ENCODE measurements at regions not wholly inside any gene's neighbourhood (a gene's known extent, or its start where the extent isn't known, plus 50 kb on each side); places are given as distances from the start of the nearest gene placed in this dataset.

- TF ChIP-seq, protein P1, sequence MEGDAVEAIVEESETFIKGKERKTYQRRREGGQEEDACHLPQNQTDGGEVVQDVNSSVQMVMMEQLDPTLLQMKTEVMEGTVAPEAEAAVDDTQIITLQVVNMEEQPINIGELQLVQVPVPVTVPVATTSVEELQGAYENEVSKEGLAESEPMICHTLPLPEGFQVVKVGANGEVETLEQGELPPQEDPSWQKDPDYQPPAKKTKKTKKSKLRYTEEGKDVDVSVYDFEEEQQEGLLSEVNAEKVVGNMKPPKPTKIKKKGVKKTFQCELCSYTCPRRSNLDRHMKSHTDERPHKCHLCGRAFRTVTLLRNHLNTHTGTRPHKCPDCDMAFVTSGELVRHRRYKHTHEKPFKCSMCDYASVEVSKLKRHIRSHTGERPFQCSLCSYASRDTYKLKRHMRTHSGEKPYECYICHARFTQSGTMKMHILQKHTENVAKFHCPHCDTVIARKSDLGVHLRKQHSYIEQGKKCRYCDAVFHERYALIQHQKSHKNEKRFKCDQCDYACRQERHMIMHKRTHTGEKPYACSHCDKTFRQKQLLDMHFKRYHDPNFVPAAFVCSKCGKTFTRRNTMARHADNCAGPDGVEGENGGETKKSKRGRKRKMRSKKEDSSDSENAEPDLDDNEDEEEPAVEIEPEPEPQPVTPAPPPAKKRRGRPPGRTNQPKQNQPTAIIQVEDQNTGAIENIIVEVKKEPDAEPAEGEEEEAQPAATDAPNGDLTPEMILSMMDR (IDR thresholded peaks at IDR 0.05): no peak
- TF ChIP-seq POLR2A (IDR thresholded peaks at IDR 0.05): no peak
These were observed 194.4 kb downstream of the SALL1 start for GRCh38 chr16:50956637-50957036.
